HG03457 (cell line): ENCODE measurements at regions not wholly inside any gene's neighbourhood (a gene's known extent, or its start where the extent isn't known, plus 50 kb on each side); places are given as distances from the start of the nearest gene placed in this dataset.

Source experiments
- ATAC-seq: cut with Tn5 transposase; IDR thresholded peaks from one replicate; pipeline ENCODE4 v1.9.1; 2021; ENCODE audit warnings: moderate number of reproducible peaks; ENCODE audit not compliant: unreplicated experiment

- no peak for ATAC-seq
Measured at GRCh38 chr6:21986703-21987102, 310.1 kb downstream of the PRL start.

DNA sequence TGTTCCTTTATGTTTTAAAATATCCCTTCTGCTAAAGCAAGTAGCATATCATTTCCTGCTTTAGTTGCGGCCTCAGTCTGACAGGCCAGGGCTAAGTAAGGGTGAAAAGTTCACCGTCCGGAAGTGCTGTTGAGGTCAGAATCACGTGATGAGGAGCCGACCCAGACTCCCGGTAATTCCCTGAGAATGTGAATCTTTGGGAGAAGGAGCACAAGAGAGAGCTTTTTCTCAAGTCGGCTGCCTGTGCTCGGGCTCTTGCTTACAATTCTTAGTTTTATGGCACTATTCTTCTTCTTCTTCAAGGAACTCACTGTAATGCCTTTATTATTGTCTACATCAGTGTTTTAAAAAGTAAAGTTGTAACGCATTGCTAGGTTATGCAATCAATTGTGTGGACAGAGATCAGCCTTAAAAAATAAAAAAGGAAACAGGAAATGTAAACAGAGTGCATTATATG is 309.3 kb downstream of the PRL start:
- peak; percentile 74 for ATAC-seq

DNA sequence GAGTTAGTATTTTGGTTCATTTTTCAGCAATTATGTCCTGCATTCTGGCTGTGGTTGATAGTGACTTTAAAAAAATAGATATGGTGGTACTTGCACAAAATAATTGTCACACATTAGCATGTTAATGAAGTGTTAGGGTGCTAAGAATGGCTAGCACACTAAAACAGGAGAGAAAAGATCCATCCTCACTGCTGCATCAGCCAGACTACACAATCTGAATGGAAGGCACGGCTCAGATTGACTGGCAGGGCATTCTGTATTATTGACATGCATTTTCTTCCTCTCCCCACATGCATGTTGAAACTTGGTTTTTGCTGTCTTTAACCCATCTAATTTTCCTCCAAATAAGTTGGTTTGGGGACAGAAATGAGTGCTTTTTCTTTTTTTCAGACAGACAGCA is 306.3 kb downstream of the PRL start:
- ATAC-seq = no peak

- ATAC-seq = no peak
Measured at GRCh38 chr6:21992178-21992967, 304.5 kb downstream of the PRL start.

- ATAC-seq = no peak
Measured at GRCh38 chr6:21993841-21994240, 303.0 kb downstream of the PRL start.

DNA sequence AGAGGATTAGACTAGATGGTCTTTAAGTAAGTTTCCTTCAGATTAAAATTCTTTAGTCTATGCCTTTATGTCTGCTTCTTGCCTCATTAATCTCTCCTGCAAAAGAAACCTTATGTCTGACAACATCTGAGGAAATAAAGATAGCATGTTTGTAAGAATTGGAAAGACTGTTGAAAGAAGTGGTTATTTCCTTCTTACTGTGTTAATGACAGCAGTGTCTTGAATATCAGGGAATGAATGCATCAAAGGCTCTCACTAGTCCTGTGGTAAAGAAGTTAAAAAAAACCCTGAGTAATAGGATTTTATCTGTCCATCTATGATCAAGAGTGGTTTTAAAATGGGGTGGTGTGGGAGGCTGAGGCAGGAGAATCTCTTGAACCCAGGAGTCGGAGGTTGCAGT is 302.0 kb downstream of the PRL start:
- no peak for ATAC-seq

DNA sequence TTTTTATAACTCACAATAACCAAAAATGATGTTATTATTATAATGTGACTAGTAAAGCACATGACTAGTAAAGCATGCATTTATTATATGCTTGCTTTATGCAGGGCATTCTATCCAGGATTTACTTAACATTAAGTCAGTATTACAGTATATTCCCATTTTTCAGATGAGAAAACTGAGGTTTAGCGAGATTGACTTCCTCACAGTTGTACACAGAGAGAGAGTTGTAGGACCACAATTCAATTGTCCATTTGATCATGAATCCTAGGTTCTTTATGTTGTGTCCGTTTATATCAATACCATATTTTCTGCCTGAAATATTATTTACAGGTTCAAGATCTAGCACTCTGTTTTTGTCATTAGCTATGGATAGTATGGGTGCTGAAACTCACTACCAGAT is 301.5 kb downstream of the PRL start:
- no peak for ATAC-seq

GRCh38 chr6:21996425-21997118 is 300.3 kb downstream of the PRL start:
- ATAC-seq = no peak

- ATAC-seq = no peak
Measured at GRCh38 chr6:21997119-21998037, 299.5 kb downstream of the PRL start.

DNA sequence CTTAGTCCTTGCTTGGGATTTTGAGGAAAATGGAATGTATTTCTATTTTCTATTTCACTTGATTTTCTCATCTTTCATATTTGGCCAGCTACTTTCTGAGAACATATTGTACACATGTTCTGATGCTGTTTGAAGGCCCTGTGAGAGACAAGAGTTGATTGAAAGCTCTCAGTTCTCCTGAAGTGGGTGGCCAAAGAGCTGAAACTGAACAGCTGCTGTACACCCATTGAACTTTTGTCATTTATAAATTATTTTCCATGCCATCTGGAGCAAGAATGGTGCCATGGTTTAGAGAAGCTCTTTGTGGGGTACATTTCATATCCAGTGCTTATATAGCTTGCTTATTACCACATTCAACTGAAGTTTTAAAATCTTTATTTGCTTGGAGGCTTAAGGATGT is 298.3 kb downstream of the PRL start:
- no peak for ATAC-seq

DNA sequence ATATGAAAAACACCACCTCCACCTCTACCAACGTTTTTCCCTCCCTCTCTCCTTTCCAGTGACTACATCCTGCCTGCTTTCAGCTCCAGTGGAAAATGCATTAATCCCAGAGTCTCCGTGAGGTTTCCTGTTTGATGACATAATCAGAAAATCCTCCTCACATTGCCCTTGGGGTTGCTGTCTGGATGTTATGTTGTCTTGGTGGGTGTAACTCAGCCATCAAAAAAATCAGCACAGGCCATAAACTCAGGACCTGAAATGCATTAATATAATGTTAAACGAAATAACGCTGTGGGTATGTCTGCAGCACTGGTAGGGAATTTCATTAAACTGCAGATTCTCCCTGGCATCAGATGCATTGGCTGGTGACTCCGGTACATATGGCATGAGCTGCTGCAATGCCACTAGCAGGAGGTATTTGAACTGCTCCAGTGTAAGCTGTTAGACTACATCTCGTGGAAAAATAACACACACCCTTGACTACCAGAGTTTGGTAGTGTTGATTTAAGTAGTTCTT is 297.8 kb downstream of the PRL start:
- ATAC-seq = no peak

DNA sequence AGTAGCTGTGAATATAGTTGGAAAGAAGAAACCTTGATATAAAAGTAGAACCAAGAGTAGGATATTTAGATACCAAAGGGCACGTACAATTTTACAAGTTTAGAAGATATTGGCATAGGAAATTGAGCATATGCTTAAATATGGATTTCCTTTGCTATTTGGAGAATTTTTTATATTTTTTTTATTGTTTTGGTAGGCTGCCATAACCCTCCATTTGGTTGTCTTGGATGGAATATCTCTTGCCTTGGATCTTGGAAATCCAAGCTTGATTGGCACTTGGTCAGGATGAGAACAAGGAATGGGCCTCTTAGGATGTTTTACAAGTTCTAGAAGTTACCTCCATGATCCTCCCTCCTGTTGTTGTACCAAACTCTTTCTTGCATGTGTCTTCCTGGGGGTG is 297.1 kb downstream of the PRL start:
- ATAC-seq = no peak

GRCh38 chr6:22001396-22002027 is 295.3 kb downstream of the PRL start:
- ATAC-seq = no peak

DNA sequence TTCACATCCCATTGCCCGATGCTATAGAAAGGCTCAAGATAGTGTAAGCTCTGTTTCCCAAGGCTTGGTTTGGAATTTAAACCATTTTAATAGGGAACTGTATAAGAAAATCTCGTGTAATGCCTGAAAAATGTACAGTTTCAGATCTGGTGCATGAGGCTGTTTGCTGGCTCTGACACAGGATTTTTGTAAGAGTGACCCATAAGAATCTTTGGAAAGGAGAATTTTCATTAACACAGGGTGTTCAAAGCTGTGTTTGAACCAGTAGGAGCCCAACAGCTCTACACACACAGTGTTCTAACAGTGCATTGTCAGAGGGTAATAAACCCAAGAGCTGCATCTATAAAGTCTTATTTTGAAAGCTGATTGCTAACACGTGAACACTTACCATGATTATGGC is 293.5 kb downstream of the PRL start:
- no peak for ATAC-seq

GRCh38 chr6:22006795-22007194 is 290.0 kb downstream of the PRL start:
- ATAC-seq = no peak

- ATAC-seq = no peak
Measured at GRCh38 chr6:22007469-22007868, 289.4 kb downstream of the PRL start.

- no peak for ATAC-seq
Measured at GRCh38 chr6:22008248-22008836, 288.5 kb downstream of the PRL start.

GRCh38 chr6:22010102-22010501 is 286.7 kb downstream of the PRL start:
- ATAC-seq = no peak

DNA sequence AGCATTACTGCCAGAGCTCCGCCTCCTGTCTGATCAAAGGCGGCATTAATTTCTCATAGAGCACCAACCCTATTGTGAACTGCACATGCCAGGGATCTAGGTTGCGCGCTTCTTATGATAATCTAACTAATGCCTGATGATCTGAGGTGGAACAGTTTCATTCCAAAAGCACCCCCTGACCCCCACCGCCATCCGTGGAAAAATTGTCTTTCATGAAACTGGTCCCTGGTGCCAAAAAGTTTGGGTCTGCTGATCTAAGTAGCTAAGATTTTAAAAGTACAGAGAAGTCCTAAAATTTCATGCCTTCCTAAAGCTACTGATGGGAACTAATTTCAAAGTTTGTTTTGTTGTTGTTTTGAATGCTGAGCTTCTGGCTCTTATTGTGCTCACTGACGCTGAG is 281.6 kb downstream of the PRL start:
- ATAC-seq = no peak

DNA sequence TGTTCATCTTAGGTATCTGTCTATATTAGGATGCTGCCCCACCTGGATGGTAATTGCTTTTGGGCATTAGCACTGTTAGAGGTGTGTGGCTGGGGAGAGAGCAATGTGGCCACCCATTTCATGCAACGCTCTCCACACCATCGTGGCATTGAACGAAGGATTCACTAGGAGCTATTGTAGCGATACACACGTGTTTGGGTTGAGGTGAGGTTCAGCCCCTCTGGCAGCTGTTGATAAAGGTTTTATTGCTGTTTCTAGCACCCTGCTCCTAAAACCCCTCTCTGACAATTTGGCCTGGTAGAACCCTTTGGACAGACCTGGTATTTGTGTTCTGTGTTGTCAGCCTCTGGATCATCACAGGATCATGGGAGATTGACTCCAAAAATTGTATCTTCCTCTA is 280.9 kb downstream of the PRL start:
- ATAC-seq = no peak
